ENCODE measurements at regions not wholly inside any gene's neighbourhood (a gene's known extent, or its start where the extent isn't known, plus 50 kb on each side); places are given as distances from the start of the nearest gene placed in this dataset.

DNA sequence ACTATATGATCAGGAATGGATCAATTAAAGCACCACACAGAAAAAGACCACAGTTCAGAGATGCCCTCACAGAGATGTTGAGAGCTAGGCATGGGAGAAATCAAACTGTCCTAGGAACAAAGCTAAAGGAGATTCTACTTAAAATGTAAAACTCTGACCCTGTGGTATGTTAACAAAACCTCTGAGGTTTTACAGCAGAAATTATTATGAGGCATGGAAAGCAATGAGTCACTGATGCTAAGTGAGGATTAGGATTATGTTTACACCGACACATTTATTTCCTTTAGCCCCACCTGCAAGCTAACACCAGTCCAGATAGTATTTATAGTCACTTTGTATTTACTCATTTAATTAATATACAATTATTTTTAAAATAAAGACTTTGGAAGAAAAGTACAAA lies 1242.2 kb downstream of the OTOL1 start:
- H3K27ac ChIP-seq, result no peak overlapping the region
- no peak overlapping the region for H3K4me3 ChIP-seq
- H3K9me3 ChIP-seq, result no peaks in the 10 kb centered on the region
- TF ChIP-seq EP300 (IDR thresholded peaks at IDR 0.05), result no peak
- TF ChIP-seq POLR2A (IDR thresholded peaks at IDR 0.05), result no peak
- TF ChIP-seq, protein P1, sequence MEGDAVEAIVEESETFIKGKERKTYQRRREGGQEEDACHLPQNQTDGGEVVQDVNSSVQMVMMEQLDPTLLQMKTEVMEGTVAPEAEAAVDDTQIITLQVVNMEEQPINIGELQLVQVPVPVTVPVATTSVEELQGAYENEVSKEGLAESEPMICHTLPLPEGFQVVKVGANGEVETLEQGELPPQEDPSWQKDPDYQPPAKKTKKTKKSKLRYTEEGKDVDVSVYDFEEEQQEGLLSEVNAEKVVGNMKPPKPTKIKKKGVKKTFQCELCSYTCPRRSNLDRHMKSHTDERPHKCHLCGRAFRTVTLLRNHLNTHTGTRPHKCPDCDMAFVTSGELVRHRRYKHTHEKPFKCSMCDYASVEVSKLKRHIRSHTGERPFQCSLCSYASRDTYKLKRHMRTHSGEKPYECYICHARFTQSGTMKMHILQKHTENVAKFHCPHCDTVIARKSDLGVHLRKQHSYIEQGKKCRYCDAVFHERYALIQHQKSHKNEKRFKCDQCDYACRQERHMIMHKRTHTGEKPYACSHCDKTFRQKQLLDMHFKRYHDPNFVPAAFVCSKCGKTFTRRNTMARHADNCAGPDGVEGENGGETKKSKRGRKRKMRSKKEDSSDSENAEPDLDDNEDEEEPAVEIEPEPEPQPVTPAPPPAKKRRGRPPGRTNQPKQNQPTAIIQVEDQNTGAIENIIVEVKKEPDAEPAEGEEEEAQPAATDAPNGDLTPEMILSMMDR (IDR thresholded peaks at IDR 0.05), result no peak
- 83 to 84% methylated on average over 1 of the region's 1 CpG for WGBS, 2 donors
- H3K36me3 ChIP-seq, result no peaks in the 10 kb centered on the region
- no peaks in the 10 kb centered on the region for H3K27me3 ChIP-seq
- H3K4me1 ChIP-seq, result no peaks in the 10 kb centered on the region
- no peak for DNase-seq (ENCODE audit: low spot score in 2 of 2)

DNA sequence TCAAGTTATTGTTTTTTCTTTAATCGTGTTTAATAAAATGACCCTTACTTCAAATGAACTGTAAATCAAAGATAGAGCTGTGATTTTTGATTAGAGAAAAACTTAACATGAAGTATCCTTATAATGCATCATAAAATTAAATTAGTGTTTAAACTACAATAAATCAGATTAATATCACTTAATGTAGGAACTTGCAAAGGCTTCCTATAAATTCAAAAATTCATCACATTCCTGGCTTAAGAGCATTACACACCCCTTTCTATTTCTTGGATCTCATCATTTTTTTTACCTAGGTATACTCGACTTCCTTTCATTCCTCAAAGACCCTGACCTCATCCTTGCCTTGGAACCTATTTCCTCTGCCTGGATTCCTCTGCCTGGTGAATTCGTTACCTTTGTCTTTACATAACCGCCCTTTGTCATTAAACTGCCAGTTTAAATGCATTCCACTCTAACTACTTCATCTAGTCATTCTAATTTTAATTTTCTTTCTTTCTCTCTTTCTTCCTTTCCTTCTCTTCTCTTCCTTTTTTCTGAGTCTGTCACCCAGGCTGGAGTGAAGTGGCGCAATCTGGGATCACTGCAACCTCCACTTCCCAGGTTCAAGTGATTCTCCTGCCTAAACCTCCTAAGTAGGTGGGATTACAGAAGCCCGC lies 1244.5 kb downstream of the OTOL1 start:
- 72 to 82% methylated on average over 6 of the region's 6 CpGs for WGBS, 2 donors
- Histone ChIP-seq H3K27ac (no peak overlapping the region), H3K27me3 (no peaks in the 10 kb centered on the region), H3K9me3 (no peaks in the 10 kb centered on the region), H3K4me3 (no peak overlapping the region), H3K36me3 (no peaks in the 10 kb centered on the region), H3K4me1 (no peaks in the 10 kb centered on the region)
- TF ChIP-seq POLR2A (IDR thresholded peaks at IDR 0.05) (no peak), EP300 (IDR thresholded peaks at IDR 0.05) (no peak)
- TF ChIP-seq, protein P1 (IDR thresholded peaks at IDR 0.05), result no peak
- DNase-seq (ENCODE audit: low spot score in 2 of 2), result no peak

DNA sequence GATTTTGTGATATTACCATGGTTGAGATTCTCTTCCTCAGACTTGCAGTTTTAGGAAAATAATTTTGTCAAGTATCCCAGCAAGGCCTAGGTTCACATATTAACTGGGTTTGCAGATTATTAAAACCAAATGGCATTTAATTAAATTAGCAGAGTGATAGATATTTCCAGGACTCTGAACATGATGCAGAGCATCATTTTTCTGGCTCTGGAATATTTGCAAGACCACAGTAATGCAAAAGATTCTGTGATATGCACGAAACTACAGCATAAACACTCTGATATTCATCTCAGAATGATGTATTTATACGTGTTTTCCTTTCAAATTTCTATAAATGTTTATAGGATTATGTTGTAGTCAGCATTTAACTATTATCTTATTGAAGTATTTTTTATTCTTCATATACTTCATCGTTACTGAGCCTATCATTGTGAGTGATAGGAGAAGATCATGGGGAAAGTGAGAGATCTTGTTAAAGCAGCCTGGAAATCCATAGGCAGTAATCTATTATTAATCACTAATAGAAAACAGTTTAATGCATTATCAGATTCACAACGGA lies 1245.6 kb downstream of the OTOL1 start:
- WGBS, 2 donors, result 88 to 91% methylated on average over 4 of the region's 4 CpGs
- Histone ChIP-seq H3K4me3 (no peak overlapping the region), H3K4me1 (no peaks in the 10 kb centered on the region), H3K36me3 (no peaks in the 10 kb centered on the region), H3K9me3 (no peaks in the 10 kb centered on the region), H3K27ac (no peak overlapping the region), H3K27me3 (no peaks in the 10 kb centered on the region)
- TF ChIP-seq POLR2A (IDR thresholded peaks at IDR 0.05) (no peak), EP300 (IDR thresholded peaks at IDR 0.05) (no peak)
- TF ChIP-seq, protein P1 (IDR thresholded peaks at IDR 0.05), result no peak
- no peak for DNase-seq (ENCODE audit: low spot score in 2 of 2)

DNA sequence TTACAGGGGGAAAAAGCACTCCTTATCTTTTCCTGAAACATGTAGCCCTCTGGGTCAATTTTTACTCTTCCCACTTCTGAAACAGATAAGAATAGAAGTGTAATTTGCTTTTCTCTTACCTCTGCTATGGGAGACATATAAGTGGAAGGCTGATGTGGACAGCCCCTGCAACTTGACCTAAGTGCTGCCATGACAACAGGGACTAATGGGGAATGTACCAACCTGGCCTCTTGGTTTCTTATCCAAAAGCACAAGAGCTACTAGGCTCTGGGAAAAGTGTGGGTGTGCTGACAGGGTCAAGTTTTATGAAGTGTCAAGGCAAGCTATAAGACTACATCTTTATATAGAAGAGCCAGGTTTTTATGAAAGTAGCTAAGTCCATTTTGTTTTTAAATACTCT lies 1246.5 kb downstream of the OTOL1 start:
- Histone ChIP-seq H3K4me3 (no peak overlapping the region), H3K27me3 (no peaks in the 10 kb centered on the region)

DNA sequence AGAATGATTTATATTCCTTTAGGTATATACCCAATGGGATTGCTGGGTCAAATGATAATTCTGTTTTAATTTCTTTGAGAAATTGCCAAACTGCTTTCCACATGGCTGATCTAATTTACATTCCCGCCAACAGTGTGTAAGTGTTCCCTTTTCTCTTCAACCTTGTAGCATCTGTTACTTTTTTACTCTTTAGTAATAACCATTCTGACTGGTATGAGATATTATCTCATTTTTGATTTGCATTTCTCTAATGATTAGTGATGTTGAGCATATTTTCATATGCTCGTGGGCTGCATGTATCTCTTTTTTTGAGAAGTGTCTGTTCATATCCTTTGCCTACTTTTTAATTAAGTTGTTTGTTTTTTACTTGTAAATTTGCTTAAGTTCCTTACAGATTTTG lies 1264.2 kb downstream of the OTOL1 start:
- no peaks in the 10 kb centered on the region for H3K36me3 ChIP-seq
- H3K4me1 ChIP-seq, result no peaks in the 10 kb centered on the region
- WGBS, 2 donors, result 86 to 87% methylated on average over 2 of the region's 2 CpGs
- no peak for DNase-seq (ENCODE audit: low spot score in 2 of 2)
- H3K27ac ChIP-seq, result no peak overlapping the region
- H3K9me3 ChIP-seq, result peaks cover 0 to 2% (median 0%) of the 10 kb centered on the region in 4 donors
- no peak overlapping the region for H3K4me3 ChIP-seq
- TF ChIP-seq, protein P1 (IDR thresholded peaks at IDR 0.05), result no peak
- TF ChIP-seq POLR2A (IDR thresholded peaks at IDR 0.05), result no peak
- TF ChIP-seq EP300 (IDR thresholded peaks at IDR 0.05), result no peak
- no peaks in the 10 kb centered on the region for H3K27me3 ChIP-seq

More for the DNA sequence above, 1246.5 kb downstream of the OTOL1 start:
- no peak for DNase-seq (ENCODE audit: low spot score in 2 of 2)
- H3K4me1 ChIP-seq, result no peaks in the 10 kb centered on the region
- H3K27ac ChIP-seq, result no peak overlapping the region
- H3K9me3 ChIP-seq, result peaks cover 0 to 3% (median 0%) of the 10 kb centered on the region in 4 donors
- no peaks in the 10 kb centered on the region for H3K36me3 ChIP-seq
- TF ChIP-seq, protein P1 (IDR thresholded peaks at IDR 0.05), result no peak
- TF ChIP-seq EP300 (IDR thresholded peaks at IDR 0.05) (no peak), POLR2A (IDR thresholded peaks at IDR 0.05) (no peak)

Measured in tibial nerve (tissue), 4 donors.